CD1c-positive myeloid dendritic cell (primary cell): ENCODE measurements at regions not wholly inside any gene's neighbourhood (a gene's known extent, or its start where the extent isn't known, plus 50 kb on each side); places are given as distances from the start of the nearest gene placed in this dataset.

Experiments
- DNase-seq: peaks from one replicate; pipeline ENCODE4 v3.0.0-alpha.2; 2016; ENCODE audit errors: extremely low spot score

DNA sequence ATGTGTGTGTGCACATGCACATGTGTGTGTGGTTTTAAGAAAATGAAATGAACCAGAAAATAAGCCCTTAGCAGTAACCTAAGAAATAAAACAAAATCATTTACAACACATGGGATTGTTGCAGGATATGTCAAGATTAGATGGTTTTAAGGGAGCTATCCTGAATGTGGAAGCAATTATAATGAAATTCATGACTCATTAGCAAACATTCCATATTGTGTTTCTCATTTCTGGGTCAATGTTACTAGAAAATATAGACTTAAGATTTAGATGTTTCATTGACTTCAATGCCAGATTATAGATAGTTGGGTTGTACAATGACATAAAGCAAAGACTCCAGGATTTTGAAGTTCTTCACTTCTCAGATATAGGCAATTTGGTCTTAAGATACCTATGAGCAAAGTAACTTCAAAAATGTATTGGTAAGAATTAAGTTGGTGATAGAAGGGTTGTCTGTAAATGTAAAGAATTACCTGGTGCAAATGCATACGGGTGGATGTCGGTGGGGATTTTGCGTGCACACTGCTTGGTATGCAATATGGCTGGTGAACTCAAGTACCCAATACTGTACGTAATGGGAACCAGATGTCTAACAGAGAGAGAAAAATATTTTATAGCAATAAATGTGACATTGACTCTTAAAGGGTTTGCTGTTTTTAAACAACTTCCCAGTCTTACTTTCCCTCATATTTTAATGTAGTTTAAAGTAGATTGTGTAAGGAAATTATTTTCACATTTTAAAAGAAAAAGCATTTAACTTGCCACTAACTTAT lies 53.9 kb upstream of the NR2F2 start:
- DNase-seq = no peak
